GM12875 (cell line): ENCODE measurements at regions not wholly inside any gene's neighbourhood (a gene's known extent, or its start where the extent isn't known, plus 50 kb on each side); places are given as distances from the start of the nearest gene placed in this dataset.

ENCODE experiments used
- H3K4me3 ChIP-seq: one replicate; pipeline ENCODE4 v1.5.1; 2011; ENCODE audit warnings: low read depth, low read length, control low read depth
- TF ChIP-seq, protein P1 (sequence below): IDR thresholded peaks from 2 replicates; pipeline ENCODE4 v1.5.1; 2011; ENCODE audit warnings: low read depth, mild to moderate bottlenecking, control low read depth, inconsistent platforms, low read length, moderate library complexity, borderline replicate concordance; ENCODE audit not compliant: insufficient read depth

DNA sequence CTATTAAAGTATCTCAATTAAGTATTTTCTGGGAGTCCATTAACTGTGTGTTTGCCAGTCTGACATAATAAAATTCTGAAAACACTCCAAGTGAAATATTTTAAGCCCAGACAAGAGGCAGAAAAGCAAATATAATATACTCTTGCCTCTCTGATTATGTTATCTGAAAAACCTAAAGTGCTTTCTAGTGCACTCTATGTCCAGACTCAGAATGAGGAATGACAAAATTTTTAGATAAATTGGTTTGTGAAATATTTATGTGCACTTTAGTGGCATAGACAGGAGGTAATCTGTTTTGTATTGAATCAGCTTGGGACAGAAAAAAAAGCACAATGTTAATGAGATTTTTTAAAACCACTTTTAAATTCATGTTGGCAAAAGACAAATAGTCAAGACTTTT lies 508.2 kb upstream of the SUCLG2 start:
- no peak overlapping the region for H3K4me3 ChIP-seq
- TF ChIP-seq, protein P1, sequence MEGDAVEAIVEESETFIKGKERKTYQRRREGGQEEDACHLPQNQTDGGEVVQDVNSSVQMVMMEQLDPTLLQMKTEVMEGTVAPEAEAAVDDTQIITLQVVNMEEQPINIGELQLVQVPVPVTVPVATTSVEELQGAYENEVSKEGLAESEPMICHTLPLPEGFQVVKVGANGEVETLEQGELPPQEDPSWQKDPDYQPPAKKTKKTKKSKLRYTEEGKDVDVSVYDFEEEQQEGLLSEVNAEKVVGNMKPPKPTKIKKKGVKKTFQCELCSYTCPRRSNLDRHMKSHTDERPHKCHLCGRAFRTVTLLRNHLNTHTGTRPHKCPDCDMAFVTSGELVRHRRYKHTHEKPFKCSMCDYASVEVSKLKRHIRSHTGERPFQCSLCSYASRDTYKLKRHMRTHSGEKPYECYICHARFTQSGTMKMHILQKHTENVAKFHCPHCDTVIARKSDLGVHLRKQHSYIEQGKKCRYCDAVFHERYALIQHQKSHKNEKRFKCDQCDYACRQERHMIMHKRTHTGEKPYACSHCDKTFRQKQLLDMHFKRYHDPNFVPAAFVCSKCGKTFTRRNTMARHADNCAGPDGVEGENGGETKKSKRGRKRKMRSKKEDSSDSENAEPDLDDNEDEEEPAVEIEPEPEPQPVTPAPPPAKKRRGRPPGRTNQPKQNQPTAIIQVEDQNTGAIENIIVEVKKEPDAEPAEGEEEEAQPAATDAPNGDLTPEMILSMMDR = no peak

DNA sequence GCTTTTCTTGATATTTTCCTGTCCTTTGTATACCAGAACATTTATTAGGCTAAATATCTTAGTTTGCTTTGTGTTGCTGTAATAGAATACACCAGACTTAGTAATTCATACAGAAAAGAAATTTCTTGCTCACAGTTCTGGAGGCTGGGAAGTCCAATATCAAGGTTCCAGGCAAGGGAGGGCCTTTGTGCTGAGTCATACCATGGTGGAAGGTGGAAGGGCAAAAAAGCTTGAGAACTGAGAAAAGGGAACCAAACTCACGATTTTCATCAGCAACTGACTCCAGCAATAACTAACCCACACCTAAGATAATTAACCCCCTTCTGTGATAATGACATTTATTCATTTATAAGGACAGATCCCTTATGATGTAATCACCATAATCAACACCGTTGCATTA lies 496.9 kb upstream of the SUCLG2 start:
- H3K4me3 ChIP-seq = no peak overlapping the region
- TF ChIP-seq, protein P1 = no peak

DNA sequence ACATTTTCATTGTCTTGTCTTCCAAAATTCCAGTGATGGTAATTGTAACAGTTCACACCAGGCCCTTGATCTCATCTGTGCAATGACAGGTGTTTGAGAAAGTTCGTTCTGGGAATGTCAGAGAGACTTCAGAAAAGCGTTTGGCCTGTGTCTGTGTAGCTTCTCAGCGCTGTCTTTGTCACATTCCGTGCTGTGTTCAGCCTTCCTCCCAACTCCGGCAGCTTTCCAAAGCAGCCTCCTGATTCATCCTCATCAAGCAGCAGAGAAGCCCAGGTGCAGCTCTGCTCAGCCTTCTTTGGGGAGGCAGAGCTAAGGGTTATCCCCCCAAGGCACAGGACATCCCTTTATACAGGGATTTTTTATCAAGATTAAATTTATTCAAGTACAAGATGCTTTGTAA lies 494.0 kb upstream of the SUCLG2 start:
- TF ChIP-seq, protein P1 = no peak
- no peak overlapping the region for H3K4me3 ChIP-seq

DNA sequence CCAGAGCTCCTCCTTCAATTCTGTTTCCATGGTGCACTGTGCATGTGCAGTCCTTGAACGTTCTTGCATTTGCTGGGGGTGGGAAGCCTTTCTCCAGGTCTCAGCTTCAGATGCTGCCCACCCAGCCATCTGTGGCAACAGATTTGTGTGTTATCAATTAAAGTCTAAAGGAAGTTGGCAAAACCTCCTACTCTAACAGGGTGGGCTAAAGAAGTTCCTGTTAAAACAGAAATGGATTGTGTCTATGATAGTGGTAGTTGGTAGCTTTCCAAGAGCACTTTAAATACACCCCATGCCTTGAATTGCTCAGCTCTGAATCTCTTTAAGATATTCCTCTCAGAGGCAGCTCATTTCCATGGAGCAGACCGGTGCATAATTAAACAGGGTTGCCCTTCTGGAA lies 488.0 kb upstream of the SUCLG2 start:
- H3K4me3 ChIP-seq = no peak overlapping the region
- TF ChIP-seq, protein P1 = no peak

DNA sequence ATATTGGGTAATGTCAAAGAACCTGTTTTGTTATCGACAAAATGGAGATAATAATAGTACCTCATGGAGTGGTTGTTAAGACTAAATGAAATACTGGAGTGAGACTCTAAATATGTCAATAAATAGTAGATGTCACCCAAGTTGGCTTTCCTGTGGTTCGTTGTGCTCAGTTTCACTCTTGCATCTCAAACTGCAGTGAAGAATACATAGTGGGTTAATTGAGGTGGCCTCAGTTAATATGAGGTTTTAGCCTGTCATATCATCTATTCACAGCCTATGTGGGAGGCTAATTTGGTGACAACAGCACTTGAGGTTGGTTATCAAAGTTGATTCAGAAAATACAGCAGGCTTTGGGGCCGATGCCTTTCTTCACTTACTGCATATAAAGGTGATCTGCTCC lies 485.5 kb upstream of the SUCLG2 start:
- TF ChIP-seq, protein P1 = no peak
- no peak overlapping the region for H3K4me3 ChIP-seq

DNA sequence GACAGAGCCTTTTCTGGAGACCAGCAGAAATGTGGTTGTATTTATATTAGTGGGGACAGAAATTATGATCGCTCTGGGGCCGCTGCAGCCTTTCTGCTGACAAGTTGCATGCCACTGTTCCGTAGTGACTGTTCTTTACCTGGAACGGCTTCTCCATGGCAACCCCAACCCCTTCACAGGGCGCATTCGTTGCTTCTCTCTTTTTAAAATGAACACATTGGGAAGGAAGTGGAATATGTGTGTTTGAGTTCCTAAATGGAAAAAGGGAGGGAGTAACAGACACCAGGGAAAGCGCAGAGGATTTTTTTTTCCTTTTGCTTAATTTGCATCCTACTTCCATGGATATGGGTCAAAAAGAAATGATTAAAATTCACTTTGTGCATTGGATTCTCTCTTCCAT lies 482.0 kb upstream of the SUCLG2 start:
- TF ChIP-seq, protein P1 = no peak
- H3K4me3 ChIP-seq = no peak overlapping the region

DNA sequence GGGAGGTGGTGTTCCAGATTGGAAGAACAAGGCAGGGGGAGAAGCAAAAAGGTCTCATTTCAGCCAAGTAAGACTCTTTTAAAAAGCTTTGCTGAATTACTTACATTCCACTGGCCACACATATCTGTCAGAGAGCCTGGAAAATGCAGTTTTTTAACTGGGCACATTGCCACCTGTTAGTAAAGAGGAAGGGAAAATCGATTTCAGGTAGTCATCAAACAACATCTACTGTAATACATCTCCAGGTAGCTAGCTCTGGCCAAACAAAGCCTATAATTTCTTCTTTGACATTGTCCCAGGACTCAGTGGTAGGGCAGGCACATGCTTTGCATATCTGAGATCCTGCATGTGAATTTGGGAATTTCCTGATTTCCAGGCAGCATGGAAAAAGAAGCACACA lies 480.7 kb upstream of the SUCLG2 start:
- no peak overlapping the region for H3K4me3 ChIP-seq
- TF ChIP-seq, protein P1 = no peak
